ENCODE measurements at regions not wholly inside any gene's neighbourhood (a gene's known extent, or its start where the extent isn't known, plus 50 kb on each side); places are given as distances from the start of the nearest gene placed in this dataset.

GRCh38 chr3:8164145-8164544 lies 337.5 kb upstream of the LMCD1 start:
- WGBS, 2 experiments (ENCODE audit: extremely low coverage in 2 of 2, insufficient read length in 1 of 2): no CpG with 5 or more reads among the region's 1 CpG
- in situ Hi-C loops (cut with MboI; ENCODE audit: low sequenced_read_pairs) (no loop called here), intact Hi-C loops (cut with micrococcal nuclease) (no loop called here), dilution Hi-C loops (cut with HindIII; ENCODE audit: low sequenced_read_pairs, unreplicated experiment) (no loop called here)
- no peak overlapping the region for H4K91ac ChIP-seq (ENCODE audit: insufficient read depth, low read depth, low read length)
- H2BK5ac ChIP-seq (ENCODE audit: low read depth, low read length, poor library complexity, severe bottlenecking): no peak overlapping the region
- no peaks in the 10 kb centered on the region for H3K79me1 ChIP-seq (ENCODE audit: low read depth in 1 of 2, low read length in 2 of 2)
- no peak overlapping the region for H2AK9ac ChIP-seq (replicated peaks; ENCODE audit: low read depth, low read length, poor library complexity)
- ChIA-PET CTCF (no interaction called here), POLR2A (ENCODE audit: unreplicated experiment) (no interaction called here)
- H2BK20ac ChIP-seq (ENCODE audit: low read depth, low read length): no peak overlapping the region
- H2AK5ac ChIP-seq (ENCODE audit: low read depth, low read length): no peak overlapping the region
- no TSS peak for BruUV-seq (replicated peaks)
- no peak overlapping the region for H3K27ac ChIP-seq (ENCODE audit: insufficient read depth, low read length)
- H3K4ac ChIP-seq (ENCODE audit: low read depth, low read length): no peak overlapping the region
- no peak overlapping the region for H4K8ac ChIP-seq (ENCODE audit: low read depth in 2 of 2, low read length in 2 of 2)
- H3K14ac ChIP-seq (replicated peaks; ENCODE audit: low read depth, low read length): no peak overlapping the region
- no peaks in the 10 kb centered on the region for H3K4me1 ChIP-seq (ENCODE audit: control insufficient read depth, insufficient read depth, low read length)
- DNase-seq (no peak), ATAC-seq (ENCODE audit: low read depth) (no peak)
- H3K9me3 ChIP-seq (ENCODE audit: control insufficient read depth, insufficient read depth, low read length): peaks cover 2% of the 10 kb centered on the region; the same call in 1 of the 2 replicates
- no peak overlapping the region for H2AFZ ChIP-seq (replicated peaks; ENCODE audit: low read length, poor library complexity)
- no peaks in the 10 kb centered on the region for H4K20me1 ChIP-seq (ENCODE audit: insufficient read depth, low read length)
- no peak overlapping the region for H3K4me3 ChIP-seq (ENCODE audit: insufficient read depth, low read depth, low read length)
- H3K18ac ChIP-seq (ENCODE audit: low read depth, low read length): no peak overlapping the region
- no peak overlapping the region for H2BK15ac ChIP-seq (ENCODE audit: low read depth, low read length)
- no peak overlapping the region for H3K4me2 ChIP-seq (ENCODE audit: low read depth, low read length)
- H2BK120ac ChIP-seq (ENCODE audit: low read depth, low read length): no peak overlapping the region
- TF ChIP-seq CTCF (conservative IDR thresholded peaks at IDR 0.05; ENCODE audit: low read depth, low read length): no peak
- TF ChIP-seq RCOR1 (IDR thresholded peaks at IDR 0.05; ENCODE audit: insufficient replicate concordance, low read length): no peak
- TF ChIP-seq SMC3 (IDR thresholded peaks at IDR 0.05; ENCODE audit: low read depth, low read length): no peak
- TF ChIP-seq POLR2A (IDR thresholded peaks at IDR 0.05; ENCODE audit: low read depth, low read length): no peak
- no peak for TF ChIP-seq CEBPB (IDR thresholded peaks at IDR 0.05; ENCODE audit: low read depth, low read length)
- no peak for TF ChIP-seq FOS (IDR thresholded peaks at IDR 0.05; ENCODE audit: low read depth, low read length)
- TF ChIP-seq NFE2L2 (IDR thresholded peaks at IDR 0.05; ENCODE audit: low read depth, low read length): no peak
- TF ChIP-seq BHLHE40 (IDR thresholded peaks at IDR 0.05; ENCODE audit: low read depth, low read length): no peak
- no peak for TF ChIP-seq USF2 (IDR thresholded peaks at IDR 0.05; ENCODE audit: low read depth, low read length)
- no peak for TF ChIP-seq RFX5 (IDR thresholded peaks at IDR 0.05; ENCODE audit: low read depth, low read length)
- TF ChIP-seq MXI1 (IDR thresholded peaks at IDR 0.05; ENCODE audit: borderline replicate concordance, low read depth, low read length): no peak
- no peak for TF ChIP-seq RAD21 (IDR thresholded peaks at IDR 0.05; ENCODE audit: low read length)
- TF ChIP-seq MAZ (IDR thresholded peaks at IDR 0.05; ENCODE audit: borderline replicate concordance, low read depth, low read length): no peak
- no peak for TF ChIP-seq CHD1 (IDR thresholded peaks at IDR 0.05; ENCODE audit: low read depth, low read length)
- TF ChIP-seq MAFK (IDR thresholded peaks at IDR 0.05; ENCODE audit: low read depth, low read length): no peak
- no peak for TF ChIP-seq ELK1 (IDR thresholded peaks at IDR 0.05; ENCODE audit: borderline replicate concordance, low read depth, low read length)
- no peak overlapping the region for H4K5ac ChIP-seq (ENCODE audit: low read depth, low read length)
- no peak overlapping the region for H3K9ac ChIP-seq (ENCODE audit: low read depth, low read length)
- H3K36me3 ChIP-seq (ENCODE audit: control insufficient read depth, insufficient read depth, low read length): no peaks in the 10 kb centered on the region
- H3K23ac ChIP-seq (ENCODE audit: low read depth, low read length): no peak overlapping the region
- H3K56ac ChIP-seq (ENCODE audit: extremely low read depth, insufficient read depth, low read length): no peak overlapping the region
- H3K27me3 ChIP-seq (ENCODE audit: control insufficient read depth, insufficient read depth, low read length): no peaks in the 10 kb centered on the region
- no peaks in the 10 kb centered on the region for H3K9me1 ChIP-seq (ENCODE audit: insufficient read depth, low read length)

Measured in IMR-90 (cell line).